NCI-H2107 (cell line): ENCODE measurements at regions not wholly inside any gene's neighbourhood (a gene's known extent, or its start where the extent isn't known, plus 50 kb on each side); places are given as distances from the start of the nearest gene placed in this dataset.

Experiments
- DNase-seq: peaks from one replicate; lab custom pipeline; 2025; lab: John Stamatoyannopoulos, UW

DNA sequence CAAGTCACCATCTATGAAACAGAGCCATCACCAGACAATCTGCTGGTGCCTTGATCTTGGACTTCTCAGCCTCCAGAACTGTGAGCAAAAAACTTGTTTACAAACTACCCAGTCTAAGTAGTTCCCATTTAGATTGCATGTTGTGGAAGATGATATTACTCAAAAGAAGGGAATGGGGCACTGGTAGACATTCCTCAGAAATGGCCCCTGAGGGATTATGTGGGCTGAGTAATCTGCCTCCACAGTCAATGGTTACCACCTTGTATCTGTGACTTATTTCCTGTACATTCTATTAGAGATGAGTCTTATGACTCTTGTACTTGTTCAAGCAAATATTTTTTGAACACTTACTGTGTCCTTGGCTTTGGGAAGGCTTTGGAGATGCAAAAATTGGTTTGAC, 160.4 kb downstream of the NUP35 start:
- DNase-seq: no peak

DNA sequence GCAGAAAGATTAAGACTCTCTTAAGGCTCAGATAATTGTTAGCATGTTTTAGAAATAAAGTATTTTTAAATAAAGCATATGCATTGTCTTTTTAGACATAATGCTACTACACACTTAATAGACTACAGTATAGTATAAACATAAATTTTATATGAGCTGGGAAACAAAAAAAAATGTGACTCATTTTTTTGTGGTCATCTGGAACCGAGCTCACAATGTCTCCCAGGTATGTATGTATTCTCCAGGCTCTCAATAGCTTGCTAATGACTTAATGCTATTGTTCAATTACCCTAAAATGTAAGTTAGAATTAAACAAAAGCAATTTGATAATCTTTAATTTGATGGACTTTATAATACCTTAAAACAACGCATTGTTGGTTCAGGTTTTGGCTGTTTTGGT, 167.2 kb downstream of the NUP35 start:
- DNase-seq: no peak

GRCh38 chr2:183292028-183292427, 167.8 kb downstream of the NUP35 start:
- DNase-seq: no peak

DNA sequence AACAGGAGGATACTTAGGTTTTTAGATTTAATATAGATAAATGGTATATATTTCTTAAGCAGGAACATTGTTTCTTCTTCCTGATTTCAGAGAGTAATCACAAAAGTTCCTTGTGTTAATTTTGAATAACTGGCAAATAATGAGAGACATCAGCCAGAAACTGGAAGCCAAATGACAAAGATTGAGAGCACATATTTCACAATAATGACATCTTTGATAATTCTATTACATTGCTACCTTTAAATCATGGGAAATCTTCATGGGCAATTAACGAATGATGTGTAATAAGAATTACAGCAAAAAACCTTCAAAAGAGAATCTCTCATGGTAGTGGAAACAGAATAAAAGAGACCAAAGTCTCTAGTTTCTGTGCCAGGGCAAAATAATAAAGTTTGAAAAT, 215.1 kb downstream of the NUP35 start:
- no peak for DNase-seq

DNA sequence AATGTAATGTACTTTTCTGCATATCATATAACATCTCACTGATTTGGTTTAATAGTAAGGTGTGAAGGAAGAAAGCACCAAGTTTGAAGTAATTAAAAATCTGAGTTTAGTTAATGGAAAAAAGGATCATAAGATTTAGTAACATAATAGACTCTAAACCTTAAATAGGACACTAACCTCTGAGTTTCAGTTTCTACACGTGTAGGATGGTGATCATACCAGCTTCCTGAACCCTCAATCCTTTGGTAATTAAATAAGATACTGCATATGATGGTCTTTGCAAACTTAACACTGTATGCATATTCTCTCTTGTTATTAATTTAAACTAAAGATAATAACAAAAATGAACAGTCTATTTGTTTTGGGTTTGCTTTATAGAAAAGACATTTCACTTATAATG, 216.8 kb downstream of the NUP35 start:
- DNase-seq: no peak

DNA sequence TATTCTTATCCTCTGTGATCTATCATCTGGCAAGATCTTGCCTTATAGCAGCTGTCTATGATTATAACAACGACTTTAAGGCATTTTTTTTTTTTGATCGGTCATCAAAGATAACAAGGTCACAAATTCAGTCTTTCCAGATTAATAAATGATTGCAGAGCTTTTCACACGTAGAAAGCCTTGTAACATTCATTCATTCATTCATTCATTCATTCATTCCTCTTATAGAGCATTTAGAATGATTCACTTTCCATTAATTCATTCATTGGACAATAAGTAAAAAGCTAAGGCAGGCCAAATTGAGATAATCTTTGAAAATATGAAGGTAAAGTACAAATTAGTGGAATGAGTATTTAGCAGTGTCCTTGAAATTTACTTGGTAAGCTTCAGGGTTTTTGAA, 223.7 kb downstream of the NUP35 start:
- no peak for DNase-seq

GRCh38 chr2:183348492-183348891, 224.2 kb downstream of the NUP35 start:
- DNase-seq: no peak

- DNase-seq: peak; percentile 11
Observed at GRCh38 chr2:183349091-183349490, 224.8 kb downstream of the NUP35 start.

DNA sequence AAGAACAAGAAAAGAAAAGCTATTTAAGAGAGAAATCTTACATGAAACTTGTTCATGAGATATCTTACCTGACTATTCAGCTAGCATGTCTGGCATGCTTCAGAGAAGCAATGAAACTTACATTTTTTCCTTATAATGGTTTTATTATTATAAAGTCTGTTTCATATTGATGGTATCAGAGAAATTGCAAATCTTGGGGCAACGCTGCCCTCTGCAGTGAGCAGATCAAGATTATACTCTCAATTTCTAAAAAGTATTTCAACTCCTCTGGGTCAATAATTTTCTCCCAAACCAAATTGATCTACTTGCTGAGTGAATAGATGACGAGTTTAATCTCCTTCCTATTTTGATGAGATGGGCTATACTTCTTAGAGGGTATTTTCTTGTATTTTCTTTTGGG, 235.6 kb downstream of the NUP35 start:
- no peak for DNase-seq

DNA sequence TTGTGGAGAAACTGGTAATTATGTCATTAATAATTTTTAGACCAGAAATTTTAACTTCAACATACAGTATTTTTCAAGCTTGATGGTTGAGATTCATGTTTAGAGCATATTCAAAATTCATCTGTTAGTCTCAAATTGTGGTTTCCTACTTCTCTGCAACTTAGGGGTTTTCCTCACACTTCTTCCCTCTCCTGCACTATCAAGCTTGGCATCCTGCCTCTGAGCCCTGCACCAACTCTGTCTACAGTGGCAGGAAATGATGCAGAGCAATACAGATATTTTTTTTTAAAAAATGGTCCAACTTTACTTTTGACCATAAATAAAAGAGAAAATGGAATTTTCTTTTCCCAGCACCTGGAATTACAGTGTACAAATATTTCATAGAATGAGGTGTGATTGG, 247.3 kb downstream of the NUP35 start:
- DNase-seq: no peak

DNA sequence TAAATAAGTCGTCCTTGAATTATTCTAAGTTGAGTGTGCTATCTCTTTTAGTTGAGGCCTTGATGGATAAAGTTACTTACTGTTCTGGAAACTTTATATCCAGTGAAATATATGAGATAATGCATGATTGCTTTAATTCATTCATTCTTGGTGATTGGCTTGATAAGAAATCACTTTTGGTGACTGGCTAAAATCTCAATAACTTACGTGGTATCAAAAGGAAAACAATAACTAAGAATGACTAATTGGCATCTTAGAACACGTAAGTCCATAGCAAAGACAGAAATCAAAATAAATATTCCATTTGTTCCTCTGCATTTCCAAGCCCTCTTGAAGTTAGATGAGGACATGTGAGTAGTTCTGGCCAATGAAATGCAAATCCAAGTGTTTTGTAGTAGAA, 251.6 kb downstream of the NUP35 start:
- no peak for DNase-seq

DNA sequence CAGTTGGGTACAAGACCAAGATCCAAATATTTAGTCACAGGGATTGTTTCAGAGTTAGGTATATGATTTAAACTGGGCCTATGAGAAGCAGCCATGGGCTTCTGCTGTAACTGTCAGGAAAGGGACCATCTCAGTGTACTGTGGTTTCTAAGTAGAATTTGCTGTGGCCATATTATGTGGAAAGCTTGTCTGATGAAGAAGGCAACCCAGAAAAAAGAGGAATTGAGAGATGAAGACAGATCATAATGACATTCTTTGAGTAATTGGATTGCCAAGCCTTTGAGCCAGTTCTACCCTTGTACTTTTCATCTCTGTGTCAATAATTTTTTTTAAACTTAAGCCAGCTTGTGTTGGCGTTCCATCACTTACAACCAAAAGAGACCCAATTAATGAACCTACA, 259.6 kb downstream of the NUP35 start:
- DNase-seq: no peak

GRCh38 chr2:183389546-183390080, 265.4 kb downstream of the NUP35 start:
- no peak for DNase-seq

DNA sequence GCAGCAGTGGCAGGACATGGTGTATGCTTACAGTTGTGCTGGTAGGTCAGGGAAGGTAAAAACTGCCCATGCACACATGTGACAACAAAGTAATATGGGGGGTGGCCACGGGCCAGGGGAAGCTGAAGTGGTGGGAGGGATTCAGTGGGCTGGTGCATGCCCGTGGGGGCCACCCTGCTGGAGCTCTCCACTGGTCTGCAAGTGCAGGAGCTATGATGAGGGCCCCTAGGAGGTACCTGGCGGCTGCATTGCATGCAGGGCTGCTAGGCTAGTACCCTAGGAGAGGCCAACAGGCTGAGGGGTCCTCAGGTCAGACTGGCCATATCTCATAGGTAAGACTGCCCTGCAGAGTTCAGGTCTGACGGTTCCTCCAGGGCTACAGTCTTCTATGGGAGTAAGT, 265.9 kb downstream of the NUP35 start:
- DNase-seq: no peak

DNA sequence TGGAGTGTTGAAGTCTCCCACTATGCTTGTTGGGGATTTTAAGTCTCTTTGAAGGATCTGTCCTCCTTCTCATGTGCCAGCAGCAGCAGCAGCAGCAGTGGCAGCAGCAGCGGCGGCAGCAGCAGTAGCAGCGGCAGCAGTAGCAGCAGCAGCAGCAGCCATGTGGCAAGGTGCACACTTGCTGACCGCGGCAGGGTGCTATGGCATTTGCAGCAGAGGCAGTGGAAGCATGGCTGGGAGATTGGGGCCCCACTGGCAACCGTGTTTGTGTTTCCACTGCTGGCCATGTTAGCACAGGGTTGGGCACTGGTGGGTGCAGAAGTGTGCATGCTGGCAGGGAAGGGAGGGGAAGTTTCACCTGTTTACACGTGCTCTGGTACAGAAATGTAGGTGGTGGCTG, 280.1 kb downstream of the NUP35 start:
- no peak for DNase-seq

GRCh38 chr2:183408562-183408961, 284.3 kb downstream of the NUP35 start:
- no peak for DNase-seq

DNA sequence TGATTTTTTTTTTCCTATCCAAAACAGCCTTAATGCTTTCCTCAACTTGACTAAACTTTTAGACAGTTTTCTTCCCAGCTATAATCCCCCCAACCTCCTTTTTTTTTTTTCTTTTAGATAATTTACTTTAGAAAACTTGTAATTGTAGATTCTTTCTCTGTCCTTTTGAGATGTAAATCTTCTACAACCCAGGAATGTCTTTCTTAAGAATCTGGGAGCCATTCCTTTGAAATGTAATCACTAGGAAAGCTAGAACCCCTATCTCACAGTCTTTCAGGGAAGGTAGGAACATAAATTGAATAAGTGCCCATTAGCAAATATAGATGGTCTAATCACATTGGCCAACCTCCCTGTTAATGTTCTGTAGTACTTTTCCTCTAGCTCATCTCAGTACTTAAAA, 285.4 kb downstream of the NUP35 start:
- DNase-seq: no peak

GRCh38 chr2:183416753-183417152, 292.5 kb downstream of the NUP35 start:
- no peak for DNase-seq

DNA sequence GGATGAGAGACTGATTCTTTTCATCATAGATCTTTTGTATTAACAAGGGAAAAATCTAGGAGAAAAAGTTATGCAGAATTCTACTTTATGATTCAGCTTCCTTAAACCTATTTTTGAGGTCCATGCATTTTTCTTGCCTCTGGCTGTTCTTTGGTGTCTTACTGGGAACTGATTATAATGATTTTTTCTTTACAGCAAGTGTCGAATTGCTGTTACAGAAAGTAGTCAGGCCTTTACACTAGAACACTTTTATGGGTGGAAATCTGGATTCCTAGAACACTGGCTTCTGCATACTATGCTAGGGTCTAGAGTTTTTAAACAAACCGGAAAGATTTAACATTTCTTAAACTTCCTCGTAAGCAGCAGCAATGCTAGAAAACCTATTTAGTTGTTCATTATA, 302.6 kb downstream of the NUP35 start:
- no peak for DNase-seq

GRCh38 chr2:183427558-183427957, 303.3 kb downstream of the NUP35 start:
- no peak for DNase-seq

GRCh38 chr2:183428881-183429280, 304.6 kb downstream of the NUP35 start:
- DNase-seq: no peak

GRCh38 chr2:183438541-183438940, 314.3 kb downstream of the NUP35 start:
- no peak for DNase-seq

DNA sequence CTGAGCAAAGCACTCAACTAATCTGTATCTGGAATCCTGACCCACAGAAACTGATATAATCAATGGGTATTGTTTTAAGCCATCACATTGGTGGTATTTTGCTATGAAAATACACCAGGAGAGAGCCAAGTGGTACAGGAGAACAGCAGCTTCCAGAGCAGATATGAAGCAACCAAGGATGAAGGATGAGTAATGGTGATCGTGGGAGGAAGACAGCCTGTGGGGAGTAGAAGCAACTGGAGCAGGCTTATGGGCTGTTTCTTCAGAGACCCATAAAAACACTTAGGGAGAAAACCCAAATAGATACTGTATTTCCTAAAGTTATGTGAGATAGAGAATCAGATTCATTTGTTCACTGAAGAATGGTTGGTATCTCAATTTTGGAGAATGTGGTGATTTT, 330.8 kb downstream of the NUP35 start:
- DNase-seq: no peak

DNA sequence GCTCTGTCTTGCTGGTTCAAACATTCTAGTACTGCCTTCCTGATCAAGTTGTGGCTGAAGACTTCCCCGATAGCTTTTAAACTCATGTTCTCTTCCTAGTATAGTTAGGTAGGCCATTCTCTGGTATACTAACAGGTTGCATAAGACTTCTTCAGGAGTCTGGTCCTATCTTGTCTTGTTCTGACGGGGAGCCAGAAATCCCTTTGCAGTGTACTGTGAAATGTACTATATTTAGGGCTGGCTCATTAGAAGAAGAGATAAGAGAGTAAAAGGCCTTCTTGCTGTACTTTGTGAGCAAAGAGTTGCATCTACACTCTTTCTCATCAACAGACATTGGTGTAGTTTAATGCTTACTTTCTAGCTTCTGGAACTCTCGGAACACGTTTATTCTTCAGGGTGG, 331.9 kb downstream of the NUP35 start:
- no peak for DNase-seq

GRCh38 chr2:183458460-183458859, 334.2 kb downstream of the NUP35 start:
- no peak for DNase-seq
